Retinal pigment epithelial cell (primary cell): ENCODE measurements at regions not wholly inside any gene's neighbourhood (a gene's known extent, or its start where the extent isn't known, plus 50 kb on each side); places are given as distances from the start of the nearest gene placed in this dataset.

Source experiments
- DNase-seq: peaks from one replicate; pipeline ENCODE4 v3.0.0-alpha.2; 2010; ENCODE audit warnings: low read depth
- H3K4me3 ChIP-seq: 2 replicates; pipeline ENCODE4 v1.5.1; 2011; ENCODE audit warnings: mild to moderate bottlenecking, low read length, control low read depth, moderate library complexity
- CTCF ChIP-seq: conservative IDR thresholded peaks from 2 replicates; pipeline ENCODE4 v1.5.1; 2011; ENCODE audit warnings: low read depth, low read length, control low read depth, inconsistent platforms

DNA sequence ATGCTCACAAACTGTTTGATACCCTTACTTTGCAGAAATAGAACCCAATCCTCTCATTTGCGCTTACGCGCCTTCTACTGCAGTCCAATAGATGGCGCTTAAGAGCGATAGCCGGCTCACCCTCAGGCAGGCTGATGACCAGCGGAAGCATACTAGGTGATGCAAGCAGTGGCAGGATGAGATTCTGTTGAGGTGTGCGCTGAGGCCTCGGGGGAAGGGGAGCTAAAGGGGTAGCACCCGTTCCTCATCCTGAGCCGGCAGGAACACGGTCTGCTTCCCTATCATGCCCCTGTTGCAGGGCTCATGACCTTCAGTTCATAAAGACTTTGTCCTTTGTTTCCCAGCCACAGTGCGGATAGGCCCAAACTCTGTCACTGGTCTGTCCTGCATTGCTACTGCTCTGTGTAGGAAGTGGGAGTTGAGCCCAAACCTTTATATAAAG is 628.9 kb downstream of the TLL1 start:
- TF ChIP-seq CTCF: peak; percentile 54
- no peak for DNase-seq
- no peak overlapping the region for H3K4me3 ChIP-seq

DNA sequence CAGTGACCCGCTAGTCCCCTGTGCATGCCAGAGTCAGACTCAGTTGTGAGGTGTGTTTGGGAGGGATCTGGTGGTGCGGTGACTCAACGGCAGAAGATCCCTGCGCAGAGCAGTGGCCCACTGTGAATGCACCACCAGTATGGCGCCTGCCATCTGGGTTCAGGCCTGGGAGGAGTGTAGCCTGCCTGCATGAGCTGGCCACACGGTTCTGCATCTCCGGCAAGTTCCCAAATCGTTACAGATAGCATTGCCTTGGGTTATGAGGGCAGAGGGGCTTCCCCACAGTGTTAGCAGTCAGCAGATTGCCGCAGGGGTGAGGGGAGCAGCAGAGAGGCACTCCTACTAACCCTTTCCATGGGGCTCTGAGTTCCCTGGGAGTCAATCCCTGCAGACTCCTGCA is 629.6 kb downstream of the TLL1 start:
- no peak overlapping the region for H3K4me3 ChIP-seq
- no peak for DNase-seq
- TF ChIP-seq CTCF: no peak

GRCh38 chr4:166506051-166506450 is 633.0 kb downstream of the TLL1 start:
- no peak overlapping the region for H3K4me3 ChIP-seq
- no peak for TF ChIP-seq CTCF

GRCh38 chr4:166512267-166512666 is 639.2 kb downstream of the TLL1 start:
- no peak for TF ChIP-seq CTCF
- no peak overlapping the region for H3K4me3 ChIP-seq
- no peak for DNase-seq

More at GRCh38 chr4:166506051-166506450, 633.0 kb downstream of the TLL1 start:
- no peak for DNase-seq

DNA sequence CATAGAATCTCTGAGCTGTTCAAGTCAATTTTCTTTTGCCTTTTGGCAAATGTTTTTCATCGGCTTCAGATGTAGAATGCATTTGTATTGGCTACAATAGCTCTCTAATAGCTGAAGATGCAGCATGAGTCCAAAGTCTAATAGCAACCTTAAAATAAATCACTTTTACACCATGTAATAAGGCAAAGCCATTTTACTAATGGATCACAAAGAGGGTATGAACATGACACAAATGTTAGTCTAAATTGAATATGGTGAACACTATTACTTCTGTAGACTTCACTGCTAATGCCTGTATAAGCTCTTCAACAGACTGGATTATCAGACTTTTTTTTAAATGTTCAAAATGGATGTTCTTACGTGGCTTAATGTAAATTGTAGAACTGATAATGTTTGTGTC is 645.3 kb downstream of the TLL1 start:
- DNase-seq: no peak
- no peak for TF ChIP-seq CTCF
- no peak overlapping the region for H3K4me3 ChIP-seq

GRCh38 chr4:166518776-166519175 is 645.7 kb downstream of the TLL1 start:
- H3K4me3 ChIP-seq: no peak overlapping the region
- DNase-seq: no peak
- no peak for TF ChIP-seq CTCF

DNA sequence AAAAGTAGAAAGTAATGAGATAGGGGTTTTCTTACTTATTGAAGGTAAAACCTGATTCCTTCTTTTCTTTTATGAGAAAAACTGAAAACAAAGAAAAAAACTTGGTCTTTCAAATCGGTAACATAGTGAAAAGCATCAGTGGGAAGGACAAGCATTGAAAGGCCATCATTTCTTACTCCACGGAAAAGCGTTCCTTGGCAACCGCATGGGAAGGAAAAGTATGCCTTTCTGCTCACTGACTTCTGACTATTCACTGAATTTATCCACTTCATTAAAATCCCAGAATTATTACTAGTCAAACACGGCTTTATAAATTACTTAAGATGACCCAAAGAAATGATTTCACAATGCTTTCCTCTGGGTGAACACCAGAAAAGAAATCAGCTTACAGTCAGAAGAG is 646.7 kb downstream of the TLL1 start:
- no peak for DNase-seq
- H3K4me3 ChIP-seq: no peak overlapping the region
- TF ChIP-seq CTCF: no peak
